ENCODE measurements at regions not wholly inside any gene's neighbourhood (a gene's known extent, or its start where the extent isn't known, plus 50 kb on each side); places are given as distances from the start of the nearest gene placed in this dataset.

DNA sequence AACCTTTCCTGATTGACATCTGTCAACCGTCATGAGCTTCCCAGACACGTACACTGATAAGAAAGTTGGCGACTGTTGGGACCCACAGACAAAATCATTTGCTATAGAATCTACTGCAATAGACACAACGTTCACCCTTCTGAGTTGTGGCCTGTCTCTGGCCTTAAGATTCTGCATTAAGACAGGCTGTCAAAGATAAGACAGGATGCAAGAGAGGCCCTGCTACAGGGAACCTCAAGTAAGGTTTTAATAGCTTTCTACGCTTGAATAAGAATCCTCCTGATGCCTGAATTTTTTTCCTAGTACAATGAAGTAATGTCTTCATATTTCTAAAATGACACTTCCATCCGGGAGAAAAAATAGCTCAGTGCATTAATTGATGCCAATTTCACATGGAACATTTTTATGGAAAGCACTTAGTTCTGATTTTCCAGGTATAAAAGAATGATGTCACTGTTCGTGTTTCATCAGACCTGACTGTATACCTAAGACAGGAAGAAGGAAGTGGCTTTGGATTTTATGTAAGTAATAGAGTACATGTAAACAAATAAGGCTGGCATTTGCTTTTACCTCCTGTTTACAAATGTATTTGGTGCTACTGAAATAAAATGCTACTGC lies 275.2 kb upstream of the GPC6 start:
- no peak overlapping the region for H3K27ac ChIP-seq (ENCODE audit: low read depth in 1 of 2, low read length in 1 of 2)
- H3K4me3 ChIP-seq: no peak overlapping the region
- no peak for ATAC-seq (ENCODE audit: insufficient read depth, low FRiP score)
- H3K9me3 ChIP-seq (ENCODE audit: control insufficient read depth in 4 of 4, insufficient read depth in 3 of 4, low read length in 3 of 4): peaks cover 0 to 3% (median 0%) of the 10 kb centered on the region in 4 donors
- 65 to 73% methylated on average over 7 of the region's 7 CpGs for WGBS, 2 donors
- H3K4me1 ChIP-seq (ENCODE audit: control insufficient read depth in 5 of 5, insufficient read depth in 5 of 5, low read length in 5 of 5): peaks cover 0 to 5% (median 0%) of the 10 kb centered on the region in 5 donors
- no peaks in the 10 kb centered on the region for H3K27me3 ChIP-seq (ENCODE audit: control insufficient read depth in 3 of 3, insufficient read depth in 3 of 3, low read length in 2 of 3)
- no peak overlapping the region for H3K9ac ChIP-seq (ENCODE audit: insufficient read depth in 1 of 2, low read length in 2 of 2)
- TF ChIP-seq, protein P1, sequence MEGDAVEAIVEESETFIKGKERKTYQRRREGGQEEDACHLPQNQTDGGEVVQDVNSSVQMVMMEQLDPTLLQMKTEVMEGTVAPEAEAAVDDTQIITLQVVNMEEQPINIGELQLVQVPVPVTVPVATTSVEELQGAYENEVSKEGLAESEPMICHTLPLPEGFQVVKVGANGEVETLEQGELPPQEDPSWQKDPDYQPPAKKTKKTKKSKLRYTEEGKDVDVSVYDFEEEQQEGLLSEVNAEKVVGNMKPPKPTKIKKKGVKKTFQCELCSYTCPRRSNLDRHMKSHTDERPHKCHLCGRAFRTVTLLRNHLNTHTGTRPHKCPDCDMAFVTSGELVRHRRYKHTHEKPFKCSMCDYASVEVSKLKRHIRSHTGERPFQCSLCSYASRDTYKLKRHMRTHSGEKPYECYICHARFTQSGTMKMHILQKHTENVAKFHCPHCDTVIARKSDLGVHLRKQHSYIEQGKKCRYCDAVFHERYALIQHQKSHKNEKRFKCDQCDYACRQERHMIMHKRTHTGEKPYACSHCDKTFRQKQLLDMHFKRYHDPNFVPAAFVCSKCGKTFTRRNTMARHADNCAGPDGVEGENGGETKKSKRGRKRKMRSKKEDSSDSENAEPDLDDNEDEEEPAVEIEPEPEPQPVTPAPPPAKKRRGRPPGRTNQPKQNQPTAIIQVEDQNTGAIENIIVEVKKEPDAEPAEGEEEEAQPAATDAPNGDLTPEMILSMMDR (IDR thresholded peaks at IDR 0.05; ENCODE audit: control extremely low read depth, extremely low read depth): no peak
- no peaks in the 10 kb centered on the region for H3K36me3 ChIP-seq (ENCODE audit: control insufficient read depth in 4 of 4, insufficient read depth in 4 of 4, low read length in 4 of 4)
- DNase-seq: peak in 2 of 3 donors; percentile 20 to 29

GRCh38 chr13:92952161-92952560 lies 274.4 kb upstream of the GPC6 start:
- WGBS, 2 donors: 73 to 80% methylated on average over 4 of the region's 4 CpGs

GRCh38 chr13:92954746-92955145 lies 271.9 kb upstream of the GPC6 start:
- no peak overlapping the region for H3K4me3 ChIP-seq
- no peaks in the 10 kb centered on the region for H3K36me3 ChIP-seq (ENCODE audit: control insufficient read depth in 4 of 4, insufficient read depth in 4 of 4, low read length in 4 of 4)
- 77 to 84% methylated on average over 5 of the region's 5 CpGs for WGBS, 2 donors
- H3K9ac ChIP-seq (ENCODE audit: insufficient read depth in 1 of 2, low read length in 2 of 2): no peak overlapping the region
- ATAC-seq (ENCODE audit: insufficient read depth, low FRiP score): no peak
- TF ChIP-seq, protein P1 (IDR thresholded peaks at IDR 0.05; ENCODE audit: control extremely low read depth, extremely low read depth): no peak
- peak in 1 of 3 donors; percentile 33 for DNase-seq
- peaks cover 0 to 5% (median 0%) of the 10 kb centered on the region in 5 donors for H3K4me1 ChIP-seq (ENCODE audit: control insufficient read depth in 5 of 5, insufficient read depth in 5 of 5, low read length in 5 of 5)
- no peaks in the 10 kb centered on the region for H3K27me3 ChIP-seq (ENCODE audit: control insufficient read depth in 3 of 3, insufficient read depth in 3 of 3, low read length in 2 of 3)
- peaks cover 0 to 3% (median 0%) of the 10 kb centered on the region in 4 donors for H3K9me3 ChIP-seq (ENCODE audit: control insufficient read depth in 4 of 4, insufficient read depth in 3 of 4, low read length in 3 of 4)
- no peak overlapping the region for H3K27ac ChIP-seq (ENCODE audit: low read depth in 1 of 2, low read length in 1 of 2)

More at GRCh38 chr13:92952161-92952560, 274.4 kb upstream of the GPC6 start:
- Histone ChIP-seq H3K36me3 (ENCODE audit: control insufficient read depth in 4 of 4, insufficient read depth in 4 of 4, low read length in 4 of 4) (no peaks in the 10 kb centered on the region), H3K4me1 (ENCODE audit: control insufficient read depth in 5 of 5, insufficient read depth in 5 of 5, low read length in 5 of 5) (peaks cover 0 to 5% (median 0%) of the 10 kb centered on the region in 5 donors), H3K9ac (ENCODE audit: insufficient read depth in 1 of 2, low read length in 2 of 2) (no peak overlapping the region), H3K9me3 (ENCODE audit: control insufficient read depth in 4 of 4, insufficient read depth in 3 of 4, low read length in 3 of 4) (peaks cover 0 to 3% (median 0%) of the 10 kb centered on the region in 4 donors), H3K4me3 (no peak overlapping the region), H3K27ac (ENCODE audit: low read depth in 1 of 2, low read length in 1 of 2) (no peak overlapping the region), H3K27me3 (ENCODE audit: control insufficient read depth in 3 of 3, insufficient read depth in 3 of 3, low read length in 2 of 3) (no peaks in the 10 kb centered on the region)
- no peak for ATAC-seq (ENCODE audit: insufficient read depth, low FRiP score)
- TF ChIP-seq, protein P1 (IDR thresholded peaks at IDR 0.05; ENCODE audit: control extremely low read depth, extremely low read depth): no peak
- no peak for DNase-seq

- no peaks in the 10 kb centered on the region for H3K27me3 ChIP-seq (ENCODE audit: control insufficient read depth in 3 of 3, insufficient read depth in 3 of 3, low read length in 2 of 3)
- no peak overlapping the region for H3K27ac ChIP-seq (ENCODE audit: low read depth in 1 of 2, low read length in 1 of 2)
- ATAC-seq (ENCODE audit: insufficient read depth, low FRiP score) (no peak), DNase-seq (no peak)
- no peak overlapping the region for H3K9ac ChIP-seq (ENCODE audit: insufficient read depth in 1 of 2, low read length in 2 of 2)
- no peaks in the 10 kb centered on the region for H3K4me1 ChIP-seq (ENCODE audit: control insufficient read depth in 5 of 5, insufficient read depth in 5 of 5, low read length in 5 of 5)
- H3K36me3 ChIP-seq (ENCODE audit: control insufficient read depth in 4 of 4, insufficient read depth in 4 of 4, low read length in 4 of 4): no peaks in the 10 kb centered on the region
- TF ChIP-seq, protein P1 (IDR thresholded peaks at IDR 0.05; ENCODE audit: control extremely low read depth, extremely low read depth): no peak
- 91% methylated on average over 8 of the region's 8 CpGs for WGBS, 2 donors
- peaks cover 0 to 3% (median 0%) of the 10 kb centered on the region in 4 donors for H3K9me3 ChIP-seq (ENCODE audit: control insufficient read depth in 4 of 4, insufficient read depth in 3 of 4, low read length in 3 of 4)
- H3K4me3 ChIP-seq: no peak overlapping the region
Measured at GRCh38 chr13:92959790-92960189, 266.8 kb upstream of the GPC6 start.
